HG03432 (cell line): ENCODE measurements at regions not wholly inside any gene's neighbourhood (a gene's known extent, or its start where the extent isn't known, plus 50 kb on each side); places are given as distances from the start of the nearest gene placed in this dataset.
A peak's percentile ranks its signal among the peaks of the same experiment; 100 is the strongest.

ENCODE experiments used
- ATAC-seq: cut with Tn5 transposase; IDR thresholded peaks from one replicate; pipeline ENCODE4 v1.9.1; 2021; ENCODE audit warnings: mild to moderate bottlenecking, moderate library complexity; ENCODE audit not compliant: unreplicated experiment

- ATAC-seq = peak; percentile 76
Observed at GRCh38 chr7:16975712-16976111, 93.9 kb upstream of the AGR3 start.

- no peak for ATAC-seq
Observed at GRCh38 chr7:16978358-16979244, 96.8 kb upstream of the AGR3 start.

DNA sequence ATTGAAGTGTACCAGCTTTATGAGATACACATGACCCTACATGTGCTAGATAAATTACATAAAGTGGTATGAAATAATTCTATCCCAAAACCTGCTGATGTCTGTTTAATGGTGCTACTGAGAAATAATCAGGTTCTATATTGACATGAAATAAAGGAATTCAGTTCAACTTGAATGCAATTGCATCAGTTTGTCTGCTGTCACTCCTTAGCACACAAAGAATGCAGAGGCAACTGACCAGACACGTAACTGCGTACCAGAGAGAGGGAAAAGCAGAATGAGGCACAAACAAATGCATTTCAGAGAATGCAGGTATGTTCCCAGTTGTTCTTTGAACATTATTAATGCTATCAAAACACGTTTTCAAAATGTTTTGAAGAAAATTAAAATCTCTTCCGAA lies 98.8 kb upstream of the AGR3 start:
- ATAC-seq = no peak

DNA sequence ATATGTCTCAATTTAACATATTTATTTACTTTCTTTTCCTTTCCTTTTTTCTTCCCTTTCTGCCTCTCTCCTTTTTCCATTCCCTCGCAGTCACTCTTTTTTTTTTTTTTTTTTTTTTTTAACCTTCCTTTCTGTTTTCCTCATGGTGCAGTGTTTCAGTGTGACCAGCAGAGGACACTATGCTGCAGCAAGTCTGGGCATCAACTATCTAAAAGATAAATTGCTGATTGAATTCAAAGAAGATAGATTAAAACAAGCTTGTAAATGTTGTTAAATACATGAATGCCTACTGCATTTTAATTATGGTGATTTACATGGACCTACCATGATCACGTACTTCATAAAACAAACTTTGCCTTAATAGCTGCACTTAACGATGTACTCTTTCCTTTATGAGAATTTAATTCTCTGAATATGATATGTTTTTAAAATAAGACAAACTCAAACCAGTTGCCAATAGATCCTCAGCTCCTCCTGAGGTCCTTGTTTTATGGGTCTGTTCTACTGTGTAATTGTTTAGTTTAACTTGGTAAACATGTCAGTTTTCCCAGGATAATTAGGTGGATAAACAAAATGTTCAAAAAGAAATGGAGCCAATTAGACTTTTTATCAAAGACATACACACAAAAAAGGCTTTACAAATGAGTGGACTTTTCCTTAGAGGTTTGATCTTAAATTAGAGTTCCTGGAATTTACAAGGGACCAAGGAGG lies 101.0 kb upstream of the AGR3 start:
- peak; percentile 64 for ATAC-seq

GRCh38 chr7:16984375-16984774 lies 102.6 kb upstream of the AGR3 start:
- no peak for ATAC-seq

DNA sequence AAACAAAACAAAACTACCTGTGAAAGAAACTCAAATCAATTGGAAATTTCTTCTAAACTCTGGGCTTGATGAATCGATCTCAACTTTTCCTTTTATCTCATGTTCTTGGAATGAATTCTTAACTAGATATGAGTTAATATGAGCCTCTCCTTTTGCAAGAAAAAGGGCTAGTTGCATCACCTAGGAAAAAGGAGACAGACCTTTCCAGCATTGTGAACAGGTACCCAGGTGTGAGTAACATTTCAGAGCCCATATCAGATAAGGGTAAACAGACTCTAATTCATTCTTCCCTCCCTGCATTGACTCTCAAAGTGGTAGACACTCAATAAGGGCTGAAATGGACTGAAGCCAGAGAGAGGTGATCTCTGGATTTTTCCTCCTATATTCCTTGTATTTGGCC lies 103.8 kb upstream of the AGR3 start:
- ATAC-seq = no peak

GRCh38 chr7:16986755-16987154 lies 105.0 kb upstream of the AGR3 start:
- no peak for ATAC-seq

GRCh38 chr7:16989811-16990413 lies 108.1 kb upstream of the AGR3 start:
- no peak for ATAC-seq

GRCh38 chr7:16991551-16991950 lies 109.8 kb upstream of the AGR3 start:
- ATAC-seq = no peak

GRCh38 chr7:16993543-16993942 lies 111.8 kb upstream of the AGR3 start:
- ATAC-seq = no peak

DNA sequence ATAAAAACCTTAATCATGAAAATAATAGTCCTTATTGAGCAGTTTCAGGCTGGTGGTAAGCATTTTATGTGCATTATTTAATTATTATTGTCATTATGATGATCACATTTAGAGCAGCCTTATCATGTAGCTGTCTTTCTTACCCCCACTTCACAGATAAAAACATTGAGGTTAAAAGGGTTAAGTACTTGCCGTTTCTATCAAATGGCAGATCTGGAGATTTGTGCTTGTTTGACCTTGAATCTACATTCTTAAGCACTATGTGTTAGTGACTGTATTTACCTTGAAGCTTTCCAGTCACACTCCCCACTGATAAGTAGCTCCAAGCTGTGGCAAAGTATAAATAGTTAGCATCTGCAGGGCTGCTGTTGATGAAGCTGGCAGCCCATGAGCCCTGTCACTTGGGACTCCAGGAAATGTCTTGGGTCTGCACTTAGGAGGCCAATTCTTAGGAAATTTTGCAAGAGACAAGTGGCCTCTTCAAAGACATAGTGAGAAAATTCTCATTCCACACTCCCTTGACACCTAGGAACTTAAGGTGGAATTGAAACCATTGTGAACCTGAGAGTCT lies 116.8 kb upstream of the AGR3 start:
- ATAC-seq = no peak

DNA sequence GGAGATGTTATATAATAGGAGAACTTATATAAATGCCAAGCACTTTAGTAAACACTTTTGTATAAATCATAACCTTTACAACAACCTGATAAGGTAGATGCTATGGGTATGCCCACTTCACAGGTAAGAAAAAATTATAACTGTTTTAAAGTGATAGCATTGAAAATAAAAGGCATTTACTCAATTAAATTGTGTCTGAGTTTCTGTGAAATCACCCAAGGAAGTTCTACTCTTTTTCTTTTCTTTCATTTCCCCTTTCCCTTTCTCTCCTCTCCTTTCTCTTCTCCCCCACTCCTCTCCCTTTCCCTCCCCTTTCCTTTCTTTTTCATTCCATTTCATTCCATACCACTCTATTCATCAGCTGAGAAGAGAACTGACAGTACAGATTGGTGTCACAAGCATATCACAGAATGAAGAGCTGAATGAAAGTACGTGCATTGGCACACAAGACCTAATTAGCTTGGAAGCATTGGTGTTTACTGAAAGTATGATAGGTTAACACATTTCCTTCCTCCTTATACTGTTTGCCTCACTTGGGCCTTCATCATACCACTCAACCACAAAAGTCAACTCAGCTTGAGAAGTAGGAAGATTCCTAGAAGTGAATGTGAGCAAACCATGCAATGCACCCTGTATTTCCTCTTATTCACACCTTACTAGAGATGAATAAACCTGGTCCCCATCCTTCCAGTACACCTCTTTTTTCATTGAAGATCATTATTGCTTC lies 117.9 kb upstream of the AGR3 start:
- ATAC-seq = no peak

GRCh38 chr7:17005271-17005670 lies 123.5 kb upstream of the AGR3 start:
- ATAC-seq = no peak

DNA sequence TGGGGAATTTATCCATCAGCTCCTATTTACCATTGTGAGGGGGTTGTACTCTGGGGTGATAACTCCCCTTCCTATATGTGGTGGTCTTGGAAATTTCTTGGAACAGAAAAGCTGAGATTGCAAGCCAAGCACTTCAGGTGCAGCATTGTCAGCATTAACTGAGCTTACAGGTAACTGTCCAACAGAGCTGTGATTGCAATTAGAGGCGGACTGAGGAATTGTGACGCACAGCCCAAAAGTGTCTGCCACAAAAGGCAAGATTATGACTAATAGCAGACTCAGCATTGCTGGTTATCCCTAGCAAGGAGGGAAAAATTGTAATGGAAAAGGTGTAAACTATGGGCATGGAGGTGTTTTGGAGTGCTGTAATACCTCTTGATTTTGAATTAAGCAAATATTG lies 126.1 kb upstream of the AGR3 start:
- ATAC-seq = no peak

DNA sequence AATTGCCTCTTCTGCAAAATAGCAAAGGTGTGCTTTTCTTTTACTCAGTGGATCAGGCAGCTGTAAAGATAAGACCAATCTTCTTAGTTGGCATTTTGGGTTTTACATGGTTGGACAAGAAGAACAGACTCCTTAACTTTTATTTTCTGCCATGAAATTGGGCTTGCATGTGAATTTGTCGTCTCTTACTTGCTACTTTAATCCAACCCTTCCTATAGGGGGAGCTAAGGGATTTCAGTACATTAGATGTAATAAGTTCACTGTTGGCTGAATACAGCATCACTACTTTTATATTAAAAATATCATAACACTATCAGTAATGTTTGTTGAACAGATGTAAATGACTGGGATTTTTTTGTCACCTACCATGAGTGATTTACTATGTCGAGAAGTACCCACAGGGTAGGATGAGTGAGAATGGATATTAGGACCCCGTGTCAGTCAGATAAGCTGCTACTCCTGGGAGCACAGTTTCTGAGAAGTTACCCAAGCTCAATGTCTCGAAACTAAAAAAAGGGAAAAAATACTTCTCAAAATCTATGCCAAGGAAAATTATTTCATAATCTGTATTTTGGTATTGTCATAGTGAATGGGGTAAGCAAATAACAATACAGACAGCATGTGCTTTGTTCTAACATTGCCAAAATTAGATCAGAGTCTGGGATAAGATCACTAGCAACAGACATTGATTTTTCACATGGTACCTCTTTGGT lies 127.4 kb upstream of the AGR3 start:
- no peak for ATAC-seq

GRCh38 chr7:17009933-17010332 lies 128.2 kb upstream of the AGR3 start:
- ATAC-seq = no peak

GRCh38 chr7:17010637-17011300 lies 129.0 kb upstream of the AGR3 start:
- peak; percentile 47 for ATAC-seq

GRCh38 chr7:17013204-17013603 lies 131.4 kb upstream of the AGR3 start:
- no peak for ATAC-seq

- no peak for ATAC-seq
Observed at GRCh38 chr7:17014686-17015085, 132.9 kb upstream of the AGR3 start.

DNA sequence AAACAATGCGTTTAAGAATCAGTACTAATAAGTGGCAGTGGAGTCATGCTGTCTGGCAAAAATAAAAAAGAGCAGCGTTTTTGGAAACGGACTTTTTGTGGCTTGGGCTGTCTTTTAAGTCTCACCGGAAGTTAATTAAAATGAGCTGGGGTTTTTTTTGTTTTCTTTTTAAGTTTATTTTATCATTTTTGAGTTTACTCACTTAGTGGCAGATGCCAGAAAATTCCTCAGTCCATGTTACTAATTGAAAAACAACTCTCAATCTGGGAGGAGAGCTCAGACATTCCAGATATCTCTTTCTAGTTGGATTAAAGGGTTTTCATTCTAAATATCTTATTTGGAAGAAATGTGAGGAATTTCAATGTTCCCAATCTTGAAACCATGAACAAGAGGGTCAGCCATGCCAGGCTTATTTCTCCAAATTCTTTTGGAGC lies 133.8 kb upstream of the AGR3 start:
- ATAC-seq = no peak
